HG02623 (cell line): ENCODE measurements at regions not wholly inside any gene's neighbourhood (a gene's known extent, or its start where the extent isn't known, plus 50 kb on each side); places are given as distances from the start of the nearest gene placed in this dataset.

Experiments used
- ATAC-seq: cut with Tn5 transposase; IDR thresholded peaks from one replicate; pipeline ENCODE4 v1.9.1; 2021; ENCODE audit warnings: moderate library complexity; ENCODE audit not compliant: unreplicated experiment

DNA sequence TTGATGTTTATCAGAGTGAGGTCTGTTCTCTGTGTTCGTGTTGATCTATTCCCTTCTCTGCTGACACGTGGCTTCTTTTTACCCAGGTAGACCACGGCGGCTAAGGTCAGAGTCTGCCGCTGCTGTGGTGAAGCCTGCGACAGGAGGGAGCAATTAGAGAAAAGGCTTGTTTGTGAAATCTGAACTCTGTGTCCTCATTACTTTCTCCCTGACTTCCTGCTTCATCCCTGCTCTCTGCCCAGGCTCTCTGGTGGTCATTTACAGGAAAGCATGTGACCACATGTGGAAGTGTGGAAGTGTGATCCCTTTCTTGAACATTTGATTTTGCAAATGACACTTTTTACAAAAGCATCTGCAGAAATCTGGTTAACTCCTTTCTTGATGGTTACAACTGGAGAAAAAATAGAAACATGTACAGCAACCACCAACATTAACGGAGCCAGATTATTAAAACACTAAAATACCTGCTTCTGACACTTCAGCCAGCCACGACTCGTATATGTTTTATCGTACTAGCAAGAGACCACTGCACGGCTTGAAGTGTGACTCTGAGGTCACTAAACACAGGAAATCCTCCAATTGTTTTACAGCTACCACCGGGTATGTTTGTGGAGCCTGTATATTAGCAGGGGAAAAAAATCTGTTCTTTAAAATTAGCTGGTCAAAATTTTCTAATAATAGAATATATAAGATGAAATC, 388.6 kb upstream of the TMPO start:
- no peak for ATAC-seq

DNA sequence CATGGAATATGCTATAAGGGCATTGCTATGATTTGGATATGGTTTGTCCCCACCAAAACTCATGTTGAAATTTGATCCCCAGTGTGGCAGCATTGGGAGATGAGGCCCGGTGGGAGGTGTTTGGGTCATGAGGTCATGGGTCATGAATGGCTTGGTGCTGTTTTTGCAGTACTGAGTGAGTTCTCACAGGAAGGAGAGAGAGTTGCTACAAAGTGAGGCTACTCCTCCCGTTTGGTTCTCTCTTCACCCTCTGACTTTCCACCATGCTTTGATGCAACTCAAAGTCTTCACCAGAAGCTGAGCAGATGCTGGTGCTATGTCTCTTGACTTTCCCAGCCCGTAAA, 388.1 kb upstream of the TMPO start:
- no peak for ATAC-seq

DNA sequence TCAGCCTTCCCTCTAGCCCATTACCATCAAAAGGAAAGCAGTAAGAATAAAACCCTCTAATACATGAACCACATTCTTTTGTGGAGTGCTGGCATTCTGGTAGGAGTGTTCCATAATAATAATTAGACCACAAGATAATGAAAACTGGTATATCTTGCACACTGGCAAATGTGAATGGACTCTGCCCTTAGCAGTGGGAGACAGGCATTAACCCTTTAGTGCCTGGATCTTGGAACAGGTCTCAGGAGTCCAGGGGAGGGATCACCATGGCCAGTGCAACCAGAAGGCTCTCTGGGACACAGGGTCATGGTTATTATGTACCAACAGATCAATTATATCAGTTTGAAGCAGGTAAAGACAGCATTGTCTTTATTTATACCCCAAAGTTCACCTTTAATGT, 387.5 kb upstream of the TMPO start:
- no peak for ATAC-seq

DNA sequence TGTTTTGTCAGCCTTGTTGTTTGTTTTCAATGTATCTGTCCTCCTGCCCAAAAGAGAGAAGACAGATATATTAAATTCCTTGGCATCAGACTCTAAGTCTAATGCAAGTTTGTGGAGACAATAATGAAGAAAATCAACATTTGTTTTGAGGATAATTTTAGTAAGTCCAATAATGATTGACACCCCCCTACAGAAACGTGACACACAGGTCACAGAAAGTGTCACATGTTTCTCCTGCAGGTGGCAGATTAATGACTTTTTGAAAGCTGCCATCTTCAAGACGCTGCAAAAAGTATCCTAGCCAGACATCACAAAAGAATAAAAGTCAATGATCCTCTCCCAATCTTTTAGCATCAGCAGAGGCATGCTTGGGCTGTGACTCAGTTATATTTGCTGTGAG, 378.8 kb upstream of the TMPO start:
- ATAC-seq = no peak

DNA sequence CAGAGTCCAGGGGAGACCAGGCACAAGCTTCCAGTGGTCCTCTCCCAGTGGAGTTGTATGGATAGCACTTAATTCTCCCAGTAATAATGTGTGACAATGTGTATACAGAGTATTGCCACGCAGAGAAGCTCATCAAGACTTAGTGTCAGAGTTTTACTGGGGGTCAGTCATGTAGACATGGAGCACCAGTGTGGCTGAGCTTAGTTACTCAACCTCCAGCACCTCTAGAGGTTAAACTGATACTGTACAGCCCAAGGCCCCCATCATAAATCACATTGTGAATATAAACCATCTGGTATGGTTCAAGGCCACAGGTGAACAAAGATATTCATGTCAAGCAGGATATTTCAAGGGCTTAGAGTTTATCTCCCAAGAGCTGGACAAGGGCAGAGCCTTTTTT, 378.1 kb upstream of the TMPO start:
- no peak for ATAC-seq

DNA sequence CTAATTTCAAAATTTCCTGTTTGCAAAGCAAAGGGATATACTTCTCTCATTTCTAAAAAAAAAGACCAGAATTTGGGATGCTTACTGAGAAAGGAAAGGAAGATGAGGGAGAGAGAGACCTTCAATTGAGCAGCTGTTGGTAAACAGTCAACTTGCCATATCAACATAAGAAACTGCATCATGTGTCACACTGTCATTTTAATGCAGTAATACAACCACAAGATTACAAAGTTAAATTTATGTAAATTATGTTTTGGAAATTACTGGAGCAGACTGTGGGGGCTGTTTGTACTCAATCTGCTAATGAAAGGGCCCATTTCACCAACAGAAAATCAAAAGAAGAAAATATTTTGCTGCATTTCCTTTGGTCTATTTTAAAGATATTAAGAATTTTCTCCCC, 370.4 kb upstream of the TMPO start:
- ATAC-seq = no peak

DNA sequence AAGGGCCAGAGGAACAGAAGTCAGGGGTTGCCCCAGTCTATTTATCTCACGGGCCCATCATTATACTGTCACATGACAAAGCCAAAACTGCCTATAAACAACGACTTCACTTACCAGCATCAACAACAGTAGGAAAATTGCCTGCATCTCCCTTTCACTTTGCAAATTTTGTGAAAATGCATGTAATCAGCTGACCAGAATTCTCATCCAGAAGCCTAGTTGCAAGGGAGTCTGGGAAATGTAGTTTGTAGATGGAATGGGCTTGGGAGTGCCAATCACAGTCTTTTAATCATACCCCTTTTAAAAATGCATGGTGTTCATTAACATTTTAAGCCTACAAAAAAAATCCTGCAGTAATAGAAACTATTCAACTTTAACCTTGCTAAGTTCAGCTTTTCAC, 369.3 kb upstream of the TMPO start:
- no peak for ATAC-seq

DNA sequence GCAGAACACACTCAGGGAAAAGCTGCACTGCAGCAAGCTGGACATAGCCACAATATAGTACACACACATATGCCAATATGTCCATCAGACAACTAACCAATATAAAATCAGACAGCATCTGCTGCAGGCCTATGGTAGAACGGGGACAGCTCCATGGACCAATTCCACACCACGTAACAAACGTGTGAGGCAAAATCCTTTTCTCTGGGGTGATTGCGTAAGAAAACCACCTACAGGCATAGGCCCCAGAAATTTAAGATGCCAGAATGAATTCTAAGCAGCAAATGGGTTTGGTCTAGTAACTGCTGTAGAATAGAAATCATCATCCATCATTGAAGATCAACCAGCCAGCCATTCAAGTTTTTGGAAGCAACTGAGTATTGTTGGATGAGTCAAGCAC, 368.9 kb upstream of the TMPO start:
- no peak for ATAC-seq

DNA sequence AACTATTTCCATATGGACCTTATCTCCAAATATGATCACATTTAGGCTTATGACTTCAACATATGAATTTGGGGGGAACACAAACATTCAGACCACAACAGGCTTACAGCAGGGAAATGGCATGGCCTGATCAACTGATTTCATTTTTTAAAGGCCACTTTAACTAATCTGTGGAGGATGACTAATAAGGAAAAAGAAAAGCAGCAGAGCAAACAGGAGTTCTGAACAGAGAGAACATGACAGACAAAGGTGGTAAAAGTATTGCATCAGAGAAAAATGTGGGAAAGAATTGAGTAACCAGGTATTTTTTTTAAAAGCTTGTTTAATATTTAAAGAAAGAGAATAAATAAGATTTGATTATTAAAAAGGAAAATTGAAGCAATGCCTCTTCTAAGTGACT, 366.1 kb upstream of the TMPO start:
- peak; percentile 73 for ATAC-seq

DNA sequence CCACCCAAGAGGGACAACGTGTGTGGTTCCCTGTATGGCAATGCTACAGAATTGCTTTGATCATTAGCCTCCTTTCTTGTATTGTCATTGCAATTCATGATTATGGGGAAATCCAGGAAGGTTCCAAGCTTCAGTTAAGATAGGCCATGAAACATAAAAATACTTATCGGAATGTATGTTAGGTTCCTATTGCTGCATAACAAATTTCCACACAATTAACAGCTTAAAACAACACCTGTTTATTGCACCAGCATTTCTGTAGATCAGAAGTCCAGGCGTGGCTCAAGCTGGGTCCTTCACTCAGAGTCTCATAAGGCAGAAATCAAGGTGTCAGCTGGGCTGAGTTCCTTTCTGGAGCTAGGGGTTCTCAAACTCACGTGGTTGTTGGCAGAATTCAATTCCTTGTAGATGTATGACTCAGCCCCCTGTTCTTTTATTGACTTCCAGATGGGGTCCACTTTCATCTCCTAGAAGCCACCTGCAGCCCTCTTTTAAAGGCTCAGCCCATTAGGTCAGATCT, 365.6 kb upstream of the TMPO start:
- no peak for ATAC-seq

DNA sequence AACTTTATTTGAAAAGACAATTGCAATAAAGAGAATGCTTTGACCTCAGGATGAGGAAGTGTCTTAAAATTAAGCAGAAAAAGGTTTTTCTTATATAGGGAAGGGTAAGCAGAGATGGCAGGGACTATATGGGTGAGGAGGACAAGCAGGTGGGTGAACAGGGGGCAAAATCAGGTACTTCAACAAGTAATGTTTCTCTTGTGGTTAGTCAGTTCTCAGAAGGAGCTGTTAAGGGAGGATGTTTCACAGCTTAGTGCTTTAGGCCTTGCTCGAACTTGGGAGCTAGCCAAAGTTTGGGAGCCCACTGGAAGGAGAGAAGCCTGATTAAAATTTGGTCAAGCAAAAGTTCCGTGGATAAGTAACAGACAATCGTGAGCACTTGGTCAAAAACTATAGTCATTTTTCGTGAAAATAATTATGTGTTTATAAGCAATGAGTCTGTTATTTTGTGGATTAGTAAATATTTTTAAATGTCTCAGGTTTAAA, 364.2 kb upstream of the TMPO start:
- ATAC-seq = no peak

DNA sequence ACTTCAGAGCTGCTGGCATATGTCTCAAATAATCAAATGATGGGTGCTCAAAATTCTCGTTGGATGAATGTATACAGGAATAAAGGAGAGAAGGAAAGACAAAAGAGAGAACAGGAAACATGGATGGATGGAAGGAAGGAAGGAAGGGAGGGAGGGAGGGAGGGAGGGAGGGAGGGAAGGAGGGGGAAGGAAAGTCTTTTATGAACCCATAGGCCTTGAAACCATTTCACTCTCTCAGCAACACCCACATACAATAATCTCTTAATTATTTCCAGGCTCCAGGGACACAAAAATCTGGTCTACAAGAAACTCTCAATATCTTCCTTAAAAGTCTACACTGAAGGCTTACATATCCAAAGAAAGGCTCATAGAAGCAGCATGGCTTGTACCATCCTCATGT, 363.4 kb upstream of the TMPO start:
- ATAC-seq = no peak

DNA sequence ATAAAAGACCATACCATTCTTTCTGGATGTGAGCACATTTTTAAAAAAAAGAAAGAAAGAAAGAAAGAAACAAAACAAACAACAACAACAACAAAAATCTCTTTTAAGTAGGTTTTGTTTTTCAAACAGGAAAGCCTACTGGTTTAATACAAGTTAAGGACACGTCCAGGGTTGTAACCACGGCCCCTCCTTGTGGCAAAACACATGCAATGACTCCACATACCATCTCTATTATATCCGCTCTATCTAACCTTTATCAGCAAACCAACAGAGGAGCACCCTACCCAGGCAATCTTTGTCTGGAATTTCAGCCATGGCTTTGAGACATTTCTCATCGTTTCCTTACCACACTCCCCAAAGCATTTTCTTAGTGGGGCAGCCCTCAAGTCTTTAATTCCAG, 360.5 kb upstream of the TMPO start:
- no peak for ATAC-seq

DNA sequence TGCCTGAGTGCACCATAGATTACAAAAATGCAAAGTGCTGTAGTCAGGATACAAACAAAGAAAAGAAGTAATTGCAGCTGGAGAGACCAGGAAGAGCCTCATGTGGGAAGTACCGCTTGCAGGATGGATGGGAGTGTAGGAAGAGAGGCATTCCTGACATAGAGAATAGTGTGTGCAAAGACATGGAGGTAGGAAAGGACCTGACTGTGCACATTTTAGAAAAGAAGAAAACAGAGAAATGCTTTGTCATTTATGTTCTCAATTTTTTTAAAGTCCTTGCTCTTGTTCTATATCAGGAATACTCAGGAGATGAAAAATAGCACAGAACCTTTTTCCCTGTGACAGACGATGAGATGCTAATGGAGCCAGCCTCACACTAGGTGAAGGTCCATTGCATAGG, 358.7 kb upstream of the TMPO start:
- ATAC-seq = no peak

DNA sequence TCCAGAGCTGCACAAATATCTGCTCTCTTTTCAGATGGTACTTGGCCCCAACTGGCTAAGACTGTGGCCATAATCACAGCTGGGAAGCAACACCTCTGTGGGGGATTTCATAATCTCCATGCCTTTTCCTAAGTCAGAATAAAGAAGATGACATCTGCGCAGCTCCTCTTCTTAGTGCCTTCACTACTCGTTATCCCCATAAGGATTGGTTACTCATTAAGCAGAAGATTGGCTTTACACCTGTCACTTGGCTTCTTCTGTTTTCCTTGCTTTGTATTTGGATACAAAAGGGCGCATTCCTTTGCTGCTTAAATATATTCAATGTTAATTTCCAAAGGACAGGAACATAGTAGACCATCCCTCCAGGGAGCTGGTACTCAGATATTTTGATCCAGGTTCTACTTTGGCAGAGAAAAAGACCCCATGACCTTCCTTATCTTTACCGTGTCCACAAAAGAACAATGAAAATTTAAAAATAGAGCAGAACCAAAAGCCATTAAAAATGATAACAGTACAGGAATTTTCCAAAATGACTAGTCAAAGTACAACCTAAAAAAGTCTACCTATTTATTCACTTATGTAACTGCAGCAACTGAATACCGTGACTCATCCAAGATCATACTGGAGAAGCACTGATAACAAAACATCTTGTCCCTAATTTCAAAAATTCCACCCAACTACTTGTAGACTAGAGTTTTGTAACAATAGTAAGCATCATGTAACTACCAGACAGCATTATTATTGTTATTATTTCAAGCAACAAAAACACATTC, 352.3 kb upstream of the TMPO start:
- ATAC-seq = no peak

DNA sequence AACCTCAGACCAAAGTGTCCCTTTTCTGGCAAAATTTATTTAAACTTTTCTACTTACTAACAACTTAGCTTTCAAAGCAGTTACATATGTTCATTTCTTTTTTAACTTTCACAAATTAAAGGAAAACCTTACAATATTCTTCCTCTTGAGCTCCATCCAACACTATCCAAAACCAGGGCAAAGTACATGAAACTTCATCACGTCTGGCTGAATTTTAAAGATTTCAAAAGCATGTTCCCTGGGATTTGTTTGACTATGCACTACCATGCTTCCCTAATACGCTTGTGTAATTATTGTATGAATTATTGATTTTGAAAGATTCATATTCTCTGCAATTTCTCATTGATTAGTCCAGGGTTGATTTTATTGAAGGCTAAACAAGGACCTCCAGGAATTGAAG, 343.1 kb upstream of the TMPO start:
- ATAC-seq = no peak

DNA sequence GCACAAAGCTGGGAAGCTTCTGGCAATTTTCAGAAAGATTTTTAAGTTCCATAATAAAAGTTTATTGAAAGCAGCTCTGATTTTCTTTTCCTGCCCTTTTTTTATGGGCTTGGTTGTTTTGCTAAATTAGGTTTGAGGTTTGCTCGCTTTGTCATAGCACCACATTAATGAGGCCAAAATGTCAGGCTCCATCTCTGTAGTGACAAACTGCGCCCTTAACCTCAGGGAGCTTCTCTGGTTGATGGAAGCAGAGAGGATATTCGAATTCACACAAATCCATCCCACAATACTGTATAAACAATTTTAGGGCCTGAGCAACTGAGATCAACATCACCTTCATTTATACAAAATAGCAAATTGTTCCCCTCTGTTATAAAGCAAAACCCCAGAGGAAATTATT, 342.6 kb upstream of the TMPO start:
- no peak for ATAC-seq

DNA sequence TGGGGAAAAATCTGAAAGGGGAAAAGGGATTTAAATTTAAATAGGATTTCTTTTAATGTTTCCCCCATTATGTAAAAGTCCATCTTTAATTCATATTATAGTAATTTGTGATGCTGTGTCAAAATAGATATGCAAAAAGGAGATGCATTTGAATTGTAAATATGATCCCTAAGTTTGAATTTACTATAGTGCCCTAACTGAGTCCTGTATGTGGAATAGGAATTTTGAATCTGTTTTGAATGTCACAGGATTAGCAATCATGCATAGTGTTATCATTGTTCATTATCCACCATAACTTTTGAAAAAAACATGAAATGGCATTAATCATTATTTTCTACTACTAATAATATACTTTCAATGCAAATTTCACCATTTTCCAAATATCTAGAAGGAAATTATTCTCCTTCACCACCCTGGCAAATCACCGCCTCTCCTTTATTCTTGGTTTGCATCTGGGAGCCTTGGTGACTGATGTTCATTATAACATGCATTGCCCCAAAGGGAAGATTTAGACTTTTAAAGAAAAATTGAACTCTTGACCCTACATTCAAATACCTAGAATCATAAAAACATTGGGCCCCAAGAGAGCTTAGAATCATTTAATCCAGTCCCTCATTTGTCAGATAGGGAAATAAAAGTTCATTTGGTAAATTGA, 341.5 kb upstream of the TMPO start:
- no peak for ATAC-seq

DNA sequence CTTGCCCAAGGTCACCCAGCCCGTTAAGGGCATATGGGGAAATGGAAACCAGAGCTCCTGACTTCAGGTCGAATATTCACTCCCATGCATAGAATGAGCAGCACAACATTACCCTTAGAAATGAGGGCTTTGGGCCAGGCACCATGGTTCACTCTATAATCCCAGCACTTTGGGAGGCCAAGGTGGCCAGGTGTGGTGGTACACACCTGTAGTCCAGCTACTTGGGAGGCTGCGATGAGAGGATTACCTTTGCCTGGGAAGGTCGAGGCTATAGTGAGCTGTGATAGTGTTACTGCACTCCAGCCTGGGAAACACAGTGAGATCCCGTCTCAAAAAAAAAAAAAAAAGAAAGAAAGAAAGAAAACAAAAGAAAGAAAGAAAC, 341.0 kb upstream of the TMPO start:
- no peak for ATAC-seq

DNA sequence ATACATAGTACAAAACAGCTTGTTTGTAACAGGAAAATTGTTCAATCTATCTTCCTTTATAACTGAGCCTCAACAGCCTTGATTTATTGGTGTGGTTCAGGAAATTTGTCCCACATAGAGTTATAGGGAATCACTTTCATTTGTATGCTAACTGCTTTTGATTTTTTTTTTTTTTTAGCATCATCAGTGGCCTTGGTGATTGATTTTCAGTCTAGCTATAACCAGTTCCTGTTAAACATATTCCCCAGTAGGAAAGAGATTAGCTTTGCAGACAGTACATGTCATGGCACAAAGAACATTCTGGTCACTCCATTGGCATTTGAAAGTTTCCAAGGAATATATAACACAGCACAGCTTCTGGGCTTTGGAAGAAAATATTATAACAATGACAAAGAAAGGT, 337.3 kb upstream of the TMPO start:
- no peak for ATAC-seq

DNA sequence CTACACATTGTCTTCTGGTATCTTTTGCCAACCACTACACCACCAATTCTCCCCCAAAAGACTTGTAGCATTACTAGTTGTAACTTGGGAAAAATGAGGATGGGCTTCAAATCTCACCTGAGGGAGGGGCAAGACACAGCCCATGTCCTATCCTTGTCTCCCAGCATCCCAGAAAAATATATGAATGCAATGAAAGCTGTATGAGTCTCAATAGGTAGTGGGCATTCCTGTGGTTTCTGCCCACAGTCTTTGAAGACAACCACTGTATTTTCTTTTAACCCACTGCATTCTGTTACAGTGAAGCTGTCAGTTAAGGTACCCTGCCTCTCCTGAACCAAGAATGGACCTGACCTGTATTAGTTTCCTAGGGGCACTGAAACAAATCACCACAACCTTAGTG, 336.2 kb upstream of the TMPO start:
- ATAC-seq = no peak

DNA sequence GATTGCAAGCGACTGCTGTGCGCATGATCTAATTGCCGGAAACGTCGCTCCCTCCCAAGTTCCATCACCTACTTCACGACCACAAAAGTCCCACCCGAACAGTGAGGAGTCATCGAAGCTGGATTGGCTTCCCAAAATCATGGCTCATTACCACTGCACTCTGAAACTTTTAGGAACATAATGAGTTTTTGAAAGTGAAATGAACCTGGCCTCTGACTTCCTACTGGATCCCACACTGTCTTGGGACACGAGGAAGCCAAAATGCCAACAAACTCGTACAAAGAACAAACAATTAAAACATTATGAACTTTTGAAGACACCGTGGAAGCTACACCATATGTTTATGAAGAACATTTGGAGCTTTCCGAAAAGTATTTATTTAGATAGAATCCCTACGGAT, 334.8 kb upstream of the TMPO start:
- ATAC-seq = no peak
